HL-60 (cell line): ENCODE measurements at regions not wholly inside any gene's neighbourhood (a gene's known extent, or its start where the extent isn't known, plus 50 kb on each side); places are given as distances from the start of the nearest gene placed in this dataset.

Source experiments
- DNase-seq, 2 experiments: peaks; one replicate each; pipeline ENCODE4 v3.0.0-alpha.2; 2010 to 2020; ENCODE audit warnings: low read depth in 1 of 2, low spot score in 1 of 2
- H3K27ac ChIP-seq: fragments of 250-450 bp; sonication (Bioruptor Pico); replicated peaks from 2 replicates; pipeline ENCODE4 v1.5.1; 2020; ENCODE audit warnings: mild to moderate bottlenecking, moderate library complexity
- H3K27me3 ChIP-seq: fragments of 250-450 bp; sonication (Bioruptor Pico); 2 replicates; pipeline ENCODE4 v1.5.1; 2021; ENCODE audit warnings: mild to moderate bottlenecking, moderate library complexity; ENCODE audit not compliant: insufficient read depth, poor library complexity, severe bottlenecking
- H3K4me3 ChIP-seq: replicated peaks from 2 replicates; pipeline ENCODE4 v1.5.1; 2011; ENCODE audit warnings: mild to moderate bottlenecking, control low read depth, low read length; ENCODE audit not compliant: insufficient read depth
- GABPA ChIP-seq: IDR thresholded peaks from 2 replicates; pipeline ENCODE4 v1.6.1; 2012; ENCODE audit warnings: low read depth
- POLR2AphosphoS5 ChIP-seq: IDR thresholded peaks from 2 replicates; pipeline ENCODE4 v1.6.1; 2012; ENCODE audit warnings: low read depth
- REST ChIP-seq: IDR thresholded peaks from 2 replicates; pipeline ENCODE4 v1.6.1; 2012; ENCODE audit warnings: low read depth; ENCODE audit not compliant: insufficient replicate concordance
- SPI1 ChIP-seq: IDR thresholded peaks from 2 replicates; pipeline ENCODE4 v1.6.1; 2012; ENCODE audit warnings: low read depth, mild to moderate bottlenecking, borderline replicate concordance
- TF ChIP-seq, protein P1 (sequence below): IDR thresholded peaks from one replicate; pipeline ENCODE4 v1.5.1; 2011; ENCODE audit warnings: low read length, control low read depth, inconsistent platforms; ENCODE audit not compliant: insufficient read depth

DNA sequence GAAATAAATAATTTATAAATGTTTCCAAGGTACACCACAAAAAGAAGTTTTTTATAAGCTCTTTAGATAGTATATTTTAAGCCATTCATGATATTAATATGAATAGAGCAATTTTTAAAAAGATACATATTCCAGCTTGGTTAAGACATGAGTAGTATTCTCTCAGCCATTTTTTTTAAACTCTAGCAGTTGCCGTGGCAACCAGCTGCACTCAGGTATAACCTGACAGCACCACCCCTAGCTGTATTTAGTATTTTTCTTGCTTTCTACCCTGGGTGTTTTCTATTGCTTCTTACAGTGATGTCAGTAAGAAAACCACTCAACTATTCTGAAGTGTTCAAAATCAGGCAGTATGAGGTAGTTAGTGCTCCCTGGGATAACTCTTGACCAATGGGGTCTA is 496.3 kb upstream of the CNTN3 start:
- no peak for TF ChIP-seq GABPA
- no peak for TF ChIP-seq POLR2AphosphoS5
- no peak for TF ChIP-seq SPI1
- TF ChIP-seq REST: no peak
- TF ChIP-seq, protein P1, sequence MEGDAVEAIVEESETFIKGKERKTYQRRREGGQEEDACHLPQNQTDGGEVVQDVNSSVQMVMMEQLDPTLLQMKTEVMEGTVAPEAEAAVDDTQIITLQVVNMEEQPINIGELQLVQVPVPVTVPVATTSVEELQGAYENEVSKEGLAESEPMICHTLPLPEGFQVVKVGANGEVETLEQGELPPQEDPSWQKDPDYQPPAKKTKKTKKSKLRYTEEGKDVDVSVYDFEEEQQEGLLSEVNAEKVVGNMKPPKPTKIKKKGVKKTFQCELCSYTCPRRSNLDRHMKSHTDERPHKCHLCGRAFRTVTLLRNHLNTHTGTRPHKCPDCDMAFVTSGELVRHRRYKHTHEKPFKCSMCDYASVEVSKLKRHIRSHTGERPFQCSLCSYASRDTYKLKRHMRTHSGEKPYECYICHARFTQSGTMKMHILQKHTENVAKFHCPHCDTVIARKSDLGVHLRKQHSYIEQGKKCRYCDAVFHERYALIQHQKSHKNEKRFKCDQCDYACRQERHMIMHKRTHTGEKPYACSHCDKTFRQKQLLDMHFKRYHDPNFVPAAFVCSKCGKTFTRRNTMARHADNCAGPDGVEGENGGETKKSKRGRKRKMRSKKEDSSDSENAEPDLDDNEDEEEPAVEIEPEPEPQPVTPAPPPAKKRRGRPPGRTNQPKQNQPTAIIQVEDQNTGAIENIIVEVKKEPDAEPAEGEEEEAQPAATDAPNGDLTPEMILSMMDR: no peak
- DNase-seq: no peak
- Histone ChIP-seq H3K27me3 (no peaks in the 10 kb centered on the region), H3K27ac (no peak overlapping the region), H3K4me3 (no peak overlapping the region)

DNA sequence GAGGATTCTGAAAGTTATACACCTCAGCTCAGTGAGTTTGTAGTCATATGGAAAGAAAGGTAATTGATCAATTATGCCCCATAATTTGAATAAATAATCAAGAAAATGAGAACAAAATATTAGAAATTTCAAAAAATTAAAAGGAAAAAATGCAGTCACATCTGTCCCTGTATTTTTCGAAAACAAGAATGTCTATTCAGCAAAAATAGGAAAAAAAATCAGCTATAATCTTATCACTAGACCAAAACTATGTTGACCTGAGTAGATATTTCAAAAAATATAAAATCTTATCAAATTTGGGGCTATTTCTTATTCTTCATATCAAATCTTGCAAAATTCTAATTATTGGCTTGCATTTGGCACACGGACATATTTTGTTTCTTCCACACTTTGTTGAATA is 501.2 kb upstream of the CNTN3 start:
- no peak for DNase-seq
- Histone ChIP-seq H3K27ac (no peak overlapping the region), H3K27me3 (no peaks in the 10 kb centered on the region), H3K4me3 (no peak overlapping the region)
- TF ChIP-seq, protein P1: no peak
- TF ChIP-seq REST (no peak), SPI1 (no peak)

- TF ChIP-seq POLR2AphosphoS5 (no peak), REST (no peak), GABPA (no peak), SPI1 (no peak)
- TF ChIP-seq, protein P1: no peak
- Histone ChIP-seq H3K27ac (no peak overlapping the region), H3K27me3 (no peaks in the 10 kb centered on the region), H3K4me3 (no peak overlapping the region)
- no peak for DNase-seq
Observed at GRCh38 chr3:75118779-75119178, 504.3 kb upstream of the CNTN3 start.
